ENCODE measurements at regions not wholly inside any gene's neighbourhood (a gene's known extent, or its start where the extent isn't known, plus 50 kb on each side); places are given as distances from the start of the nearest gene placed in this dataset.
"Not testable (repeated sequence)": the region's sequence is repeated elsewhere in the genome, so short reads cannot be mapped to it uniquely, and the experiment has no call there.

- no peak for DNase-seq (ENCODE audit: low read depth in 2 of 2)
Measured at GRCh38 chr5:87752362-87752761, 339.6 kb upstream of the CCNH start.

- no peak for DNase-seq (ENCODE audit: low read depth in 2 of 2)
Measured at GRCh38 chr5:87751824-87752223, 339.1 kb upstream of the CCNH start.

GRCh38 chr5:87746891-87747377 is 334.2 kb upstream of the CCNH start:
- DNase-seq (ENCODE audit: low read depth in 2 of 2), result no peak

- no peak for DNase-seq (ENCODE audit: low read depth in 2 of 2)
Measured at GRCh38 chr5:87746341-87746740, 333.6 kb upstream of the CCNH start.

- no peak for DNase-seq (ENCODE audit: low read depth in 2 of 2)
Measured at GRCh38 chr5:87741881-87742280, 329.2 kb upstream of the CCNH start.

DNA sequence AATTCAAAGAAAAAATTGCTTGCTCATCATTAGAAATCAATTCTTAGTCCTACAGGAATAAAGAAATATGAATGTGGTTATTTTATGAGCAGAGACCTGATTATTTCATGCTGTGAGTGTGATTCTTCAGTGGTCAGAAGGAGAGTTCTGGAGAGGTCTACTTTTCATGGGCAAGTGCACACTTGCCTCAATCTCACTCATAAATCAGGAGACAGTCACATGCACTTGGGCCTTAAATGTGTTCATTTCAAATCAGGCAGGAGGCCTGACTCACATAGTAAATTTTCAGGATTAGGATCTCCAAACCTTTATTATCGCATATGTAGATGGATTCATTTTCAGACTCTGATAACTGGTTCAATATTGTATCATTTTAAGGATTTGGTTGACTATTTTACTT is 323.2 kb upstream of the CCNH start:
- no peak for DNase-seq (ENCODE audit: low read depth in 2 of 2)

GRCh38 chr5:87733897-87734296 is 321.2 kb upstream of the CCNH start:
- no peak for DNase-seq (ENCODE audit: low read depth in 2 of 2)

DNA sequence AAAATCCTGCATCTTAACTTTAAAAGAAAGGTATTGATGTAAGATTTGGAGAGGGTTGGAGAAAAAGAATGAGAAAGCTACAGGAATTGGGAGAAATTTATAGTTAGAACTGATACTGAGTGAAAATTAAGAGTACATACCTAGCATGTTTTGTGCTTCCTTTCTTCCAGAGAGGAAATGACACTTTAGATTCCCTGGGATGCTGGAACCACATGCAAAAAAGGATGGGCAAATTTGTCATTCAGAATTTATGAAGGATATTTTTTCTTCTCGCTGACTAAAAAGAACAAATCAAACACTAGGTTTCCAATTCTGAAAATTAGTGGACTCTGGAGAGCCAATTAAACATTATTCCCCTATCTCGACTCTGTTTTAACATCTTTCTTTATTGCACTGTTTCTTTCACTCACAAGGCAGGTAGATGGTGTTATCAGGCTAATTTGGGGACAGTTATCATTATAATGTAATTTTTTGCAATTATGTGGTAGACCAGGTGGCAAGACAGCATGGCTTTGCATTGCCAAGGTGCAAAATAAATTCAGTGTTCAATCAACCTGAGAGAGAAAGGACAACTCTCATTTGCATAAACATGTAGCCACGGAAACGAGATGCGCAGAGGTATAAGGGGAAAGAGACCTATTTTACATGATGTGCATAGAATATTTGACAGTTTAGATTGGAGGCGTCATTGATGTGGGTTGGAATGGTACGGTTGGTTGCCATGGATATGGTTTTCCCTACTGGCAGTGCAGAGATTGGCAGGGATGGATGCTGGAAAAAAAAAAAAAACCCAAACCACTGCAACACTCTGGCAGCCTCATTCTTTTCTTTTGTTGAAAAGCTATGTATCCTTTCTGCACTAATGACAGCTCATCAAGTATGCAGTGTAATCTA is 320.4 kb upstream of the CCNH start:
- DNase-seq (ENCODE audit: low read depth in 2 of 2), result no peak

GRCh38 chr5:87729781-87730180 is 317.1 kb upstream of the CCNH start:
- no peak for DNase-seq (ENCODE audit: low read depth in 2 of 2)

DNA sequence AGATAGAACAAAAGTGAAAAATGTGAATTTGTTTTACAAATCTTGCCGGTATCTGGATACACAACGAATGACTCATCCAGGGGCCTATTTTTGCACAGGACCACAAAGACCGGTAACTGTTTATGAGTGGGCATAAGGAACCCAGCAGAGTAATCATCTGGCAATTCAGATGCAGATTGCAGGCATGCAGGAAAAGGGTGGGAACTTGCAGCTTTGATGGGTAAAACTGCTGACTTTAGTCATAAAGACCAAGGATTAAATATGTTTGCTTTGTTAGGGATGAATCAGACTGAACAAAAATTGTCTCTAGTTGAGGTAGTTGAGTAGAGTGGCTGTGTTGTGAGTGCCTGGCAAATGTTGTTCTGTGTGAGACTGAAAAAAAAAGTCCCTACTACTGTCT is 309.6 kb upstream of the CCNH start:
- DNase-seq (ENCODE audit: low read depth in 2 of 2), result no peak

DNA sequence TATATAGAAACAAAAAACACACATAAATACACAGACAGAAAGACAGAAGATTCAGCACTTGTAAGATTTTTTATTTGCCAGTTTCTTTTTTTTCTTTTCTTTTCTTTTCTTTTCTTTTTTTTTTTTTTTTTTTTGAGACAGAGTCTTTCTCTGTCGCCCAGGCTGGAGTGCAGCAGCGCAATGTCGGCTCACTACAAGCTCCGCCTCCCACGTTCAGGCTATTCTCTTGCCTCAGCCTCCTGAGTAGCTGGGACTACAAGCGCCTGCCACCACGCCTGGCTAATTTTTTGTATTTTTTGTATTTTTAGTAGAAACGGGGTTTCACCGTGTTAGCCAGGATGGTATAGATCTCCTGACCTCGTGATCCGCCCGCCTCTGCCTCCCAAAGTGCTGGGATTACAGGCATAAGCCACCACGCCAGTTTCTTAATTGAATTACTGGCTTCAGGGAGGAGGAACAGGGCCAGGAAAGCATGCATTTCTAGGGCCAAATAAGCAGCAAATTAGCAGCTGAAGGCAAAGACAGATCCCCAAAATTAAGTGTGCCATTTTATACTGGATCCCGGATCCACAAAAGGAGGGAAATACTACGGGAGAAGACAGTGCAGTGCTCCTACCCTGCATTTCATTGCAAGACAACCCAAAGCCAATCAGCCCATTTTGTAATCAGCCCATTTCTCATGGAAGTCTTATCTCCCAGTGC is 305.6 kb upstream of the CCNH start:
- not testable (repeated sequence) for DNase-seq (ENCODE audit: low read depth in 2 of 2)

DNA sequence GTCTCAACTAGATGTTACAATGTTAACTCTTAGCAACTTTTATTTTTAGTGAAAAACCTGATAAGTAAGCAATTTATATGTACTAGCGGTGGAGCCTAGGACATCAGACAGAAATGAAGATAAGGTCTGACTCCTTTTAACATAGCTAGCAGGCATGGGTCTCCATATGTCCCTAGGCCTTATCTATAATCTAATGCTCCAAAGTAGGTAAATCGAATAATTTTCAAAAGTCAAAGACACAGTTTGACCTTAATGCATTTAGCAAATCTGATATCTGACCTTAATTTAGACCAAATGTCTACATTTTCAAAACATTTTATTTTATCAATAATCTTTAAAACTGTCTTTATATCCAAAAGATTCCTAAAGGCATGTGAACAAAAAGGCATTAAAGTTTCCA is 305.0 kb upstream of the CCNH start:
- no peak for DNase-seq (ENCODE audit: low read depth in 2 of 2)

DNA sequence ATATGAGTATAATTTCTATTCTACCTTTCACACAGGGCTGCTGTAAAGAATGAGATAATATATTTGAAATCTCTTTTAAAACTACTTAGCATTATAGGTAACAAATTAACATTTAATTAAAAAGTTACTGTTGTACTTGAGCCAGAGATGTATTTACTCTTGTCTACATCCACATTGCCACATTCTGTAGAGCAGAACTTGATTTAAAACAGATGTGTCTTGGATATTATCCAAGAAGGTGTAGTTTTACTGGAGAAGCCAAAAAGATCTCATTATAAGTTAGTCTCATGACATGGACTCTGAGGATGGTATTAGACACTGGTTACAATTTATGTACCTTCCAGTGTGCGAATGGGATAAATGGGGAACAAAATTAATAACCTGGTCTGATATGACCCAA is 293.1 kb upstream of the CCNH start:
- no peak for DNase-seq (ENCODE audit: low read depth in 2 of 2)

DNA sequence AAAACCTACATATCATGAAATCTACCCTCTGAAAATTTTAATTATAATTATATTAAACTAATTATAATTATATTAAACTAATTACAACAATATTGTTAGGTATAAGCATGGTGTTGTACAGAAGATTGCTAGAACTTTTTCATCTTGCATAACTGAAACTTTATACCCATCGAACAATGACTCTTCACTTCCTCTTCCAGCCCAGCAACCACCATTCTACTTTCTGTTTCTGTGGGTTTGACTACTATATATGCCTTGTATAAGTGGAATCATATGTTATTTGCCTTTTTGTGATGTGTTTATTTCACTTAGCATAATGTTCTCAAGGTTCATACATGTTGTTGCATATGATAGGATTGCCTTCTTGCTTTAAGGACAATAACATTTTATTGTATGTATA is 274.2 kb upstream of the CCNH start:
- no peak for DNase-seq (ENCODE audit: low read depth in 2 of 2)

DNA sequence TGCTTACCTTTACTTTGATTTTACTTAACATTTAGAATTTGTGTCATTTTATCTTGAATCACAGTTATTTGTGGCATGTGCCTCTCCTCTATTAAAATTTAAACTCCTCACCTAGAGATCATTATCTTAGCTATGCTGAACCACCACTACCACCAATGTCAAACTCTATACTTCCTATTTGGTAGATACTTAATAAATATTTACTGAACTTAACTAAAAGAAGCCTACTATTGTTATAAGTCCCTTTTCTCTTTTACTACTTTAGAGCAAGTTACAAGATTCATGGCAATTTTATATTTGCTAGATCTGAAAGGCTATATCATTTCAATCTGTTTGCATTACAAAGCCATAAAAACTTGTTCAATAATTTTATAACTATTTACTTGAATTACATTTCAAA is 273.3 kb upstream of the CCNH start:
- DNase-seq (ENCODE audit: low read depth in 2 of 2), result no peak

DNA sequence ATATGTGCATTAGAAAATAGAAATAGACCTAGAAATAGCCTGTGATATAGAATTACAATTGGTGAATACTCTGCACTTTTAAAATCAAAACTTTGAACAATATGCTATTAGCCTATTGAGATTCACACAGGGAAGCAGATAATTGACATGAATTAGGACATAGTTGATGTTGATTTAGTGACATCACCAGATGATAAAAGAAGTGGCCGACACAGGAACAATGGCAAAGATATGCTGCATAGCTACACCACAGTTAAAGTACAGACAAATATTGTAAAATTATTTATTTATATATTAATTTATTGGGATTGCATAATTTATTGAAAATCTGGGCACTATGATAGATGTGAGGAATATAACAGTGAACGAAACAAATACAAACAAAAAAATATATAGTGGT is 261.5 kb upstream of the CCNH start:
- no peak for DNase-seq (ENCODE audit: low read depth in 2 of 2)

DNA sequence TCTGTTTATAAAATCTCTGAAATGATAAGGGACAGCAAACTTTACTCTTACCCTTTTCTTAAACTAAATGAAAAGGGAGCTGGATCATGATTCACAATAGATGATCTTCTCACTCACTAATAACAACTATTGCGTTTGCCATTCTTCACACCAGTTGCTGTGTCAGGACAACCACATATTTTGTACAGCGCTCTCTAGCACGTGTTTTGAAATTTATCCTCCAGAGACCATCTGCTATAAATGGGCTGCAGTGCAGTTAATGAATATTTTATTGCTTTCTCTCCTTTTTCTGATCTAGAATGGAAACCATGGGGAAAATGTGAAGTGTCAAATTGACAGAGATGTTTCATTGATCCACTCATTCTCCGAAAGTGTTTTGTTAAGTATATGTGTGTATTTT is 258.4 kb upstream of the CCNH start:
- no peak for DNase-seq (ENCODE audit: low read depth in 2 of 2)

- DNase-seq (ENCODE audit: low read depth in 2 of 2), result no peak
Measured at GRCh38 chr5:87665166-87665565, 252.4 kb upstream of the CCNH start.

DNA sequence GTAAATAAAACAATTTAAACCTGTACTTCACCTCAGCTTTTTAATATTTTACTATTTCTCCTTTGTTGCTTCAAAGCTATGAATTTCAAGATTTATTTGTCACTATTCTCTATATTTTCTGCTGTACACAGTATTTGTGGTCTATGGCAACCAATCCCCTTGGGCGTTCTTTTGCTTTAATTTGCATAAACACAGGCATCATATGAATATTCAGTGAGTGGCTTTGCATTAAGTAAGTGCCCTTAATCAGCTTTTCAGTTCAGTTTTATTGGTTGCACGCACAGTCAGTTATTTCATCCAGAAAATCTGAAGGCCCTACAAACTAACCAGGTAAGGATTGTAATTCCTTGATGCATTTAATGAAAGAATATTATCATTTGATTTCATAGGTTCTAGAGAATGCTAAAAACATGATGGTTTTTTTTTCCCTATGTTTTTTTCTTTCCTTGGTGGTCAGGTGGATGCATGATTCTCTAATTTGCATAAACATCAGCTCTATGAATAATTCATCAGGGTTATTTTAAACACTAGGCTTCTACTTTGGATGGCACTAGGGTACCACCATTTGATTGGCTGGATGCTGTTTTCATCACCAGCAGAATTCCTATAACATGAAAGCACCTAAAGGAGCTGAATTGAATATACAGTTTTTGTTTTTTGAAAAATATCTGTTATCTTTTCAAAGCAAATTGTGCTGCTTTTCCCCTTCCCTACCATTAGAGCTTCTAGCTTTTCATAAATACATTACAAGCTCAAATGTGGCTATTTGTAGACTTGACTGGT is 249.2 kb upstream of the CCNH start:
- DNase-seq (ENCODE audit: low read depth in 2 of 2), result no peak

DNA sequence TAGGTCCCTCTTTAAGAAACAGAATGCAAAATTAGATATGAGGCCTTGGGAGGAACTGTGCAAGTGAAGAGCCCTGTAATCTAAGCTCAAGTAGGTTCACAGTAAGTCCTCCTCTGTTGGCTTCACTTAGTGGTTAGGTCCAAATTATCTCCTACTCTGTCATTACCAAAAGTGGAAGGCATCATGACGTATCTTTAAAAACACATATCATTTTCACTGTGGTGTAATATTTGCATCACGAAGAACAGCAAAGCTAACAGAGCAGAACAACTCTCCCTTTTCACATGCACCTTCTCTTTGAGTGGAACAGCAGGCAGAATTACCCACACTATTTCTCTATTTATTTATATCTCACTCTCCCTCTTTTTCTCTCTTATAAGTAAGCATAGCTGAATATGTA is 240.5 kb upstream of the CCNH start:
- DNase-seq (ENCODE audit: low read depth in 2 of 2), result no peak

DNA sequence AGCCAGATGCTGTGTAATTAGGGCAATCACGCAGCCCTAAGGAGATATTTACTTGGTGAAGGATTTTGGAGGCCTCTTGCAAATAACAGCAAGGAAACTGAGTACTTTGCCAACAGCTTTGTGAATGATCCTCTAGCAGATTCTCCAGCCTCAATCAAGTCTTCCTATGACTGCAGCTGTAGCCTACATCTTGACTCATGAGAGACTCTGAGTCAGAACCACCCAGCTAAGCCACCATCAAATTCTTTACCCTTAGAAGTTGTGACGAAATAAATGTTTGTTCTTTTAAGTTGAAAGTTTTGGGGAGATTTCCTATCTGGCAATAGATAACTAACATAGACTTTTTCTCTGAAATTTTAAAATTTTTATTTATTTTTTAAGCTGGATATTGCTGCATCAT is 237.6 kb upstream of the CCNH start:
- DNase-seq (ENCODE audit: low read depth in 2 of 2), result no peak

DNA sequence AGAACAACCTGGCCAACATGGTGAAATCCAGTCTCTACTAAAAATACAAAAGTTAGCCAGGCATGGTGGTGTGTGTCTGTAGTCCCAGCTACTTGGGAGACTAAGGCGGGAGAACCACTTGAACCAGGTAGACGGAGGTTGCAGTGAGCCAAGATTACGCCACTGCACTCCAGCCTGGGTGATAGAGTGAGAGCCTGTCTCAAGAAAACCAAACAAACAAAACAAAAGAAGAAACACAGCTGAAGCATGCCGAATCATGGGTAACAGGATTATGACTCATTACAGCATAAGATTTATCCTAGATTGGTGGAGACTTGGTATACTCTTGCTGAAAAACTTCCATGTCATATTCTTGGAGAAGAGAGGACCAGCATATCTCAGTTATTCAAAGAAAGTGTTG is 236.7 kb upstream of the CCNH start:
- no peak for DNase-seq (ENCODE audit: low read depth in 2 of 2)

Measured in stimulated activated CD4-positive, alpha-beta T cell treated with anti-CD3 and anti-CD28 coated beads, Interleukin-12 subunit alpha, Interleukin-12 subunit beta, amount 100 ng/mL, for 24 hours (primary cell).